ENCODE measurements at regions not wholly inside any gene's neighbourhood (a gene's known extent, or its start where the extent isn't known, plus 50 kb on each side); places are given as distances from the start of the nearest gene placed in this dataset.
A peak's percentile ranks its signal among the peaks of the same experiment; 100 is the strongest.
"Not testable (repeated sequence)": the region's sequence is repeated elsewhere in the genome, so short reads cannot be mapped to it uniquely, and the experiment has no call there.

DNA sequence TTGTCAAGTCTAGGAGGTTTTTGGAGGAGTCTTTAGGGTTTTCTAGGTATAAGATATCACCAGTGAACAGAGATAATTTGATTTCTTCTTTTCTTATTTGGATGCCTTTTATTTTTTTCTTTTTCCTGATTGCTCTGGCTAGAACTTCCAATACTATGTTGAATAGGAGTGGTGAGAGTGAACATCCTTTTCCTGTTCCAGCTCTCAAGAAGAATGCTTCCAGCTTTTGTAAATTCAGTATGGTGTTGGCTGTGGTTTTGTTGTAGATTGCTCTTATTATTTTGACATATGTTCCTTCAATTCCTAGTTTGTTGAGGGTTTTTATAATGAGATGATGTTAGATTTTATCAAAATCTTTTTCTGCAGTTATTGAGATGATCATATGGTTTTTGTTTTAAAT lies 165.6 kb upstream of the WDFY3 start:
- TF ChIP-seq, protein P1, sequence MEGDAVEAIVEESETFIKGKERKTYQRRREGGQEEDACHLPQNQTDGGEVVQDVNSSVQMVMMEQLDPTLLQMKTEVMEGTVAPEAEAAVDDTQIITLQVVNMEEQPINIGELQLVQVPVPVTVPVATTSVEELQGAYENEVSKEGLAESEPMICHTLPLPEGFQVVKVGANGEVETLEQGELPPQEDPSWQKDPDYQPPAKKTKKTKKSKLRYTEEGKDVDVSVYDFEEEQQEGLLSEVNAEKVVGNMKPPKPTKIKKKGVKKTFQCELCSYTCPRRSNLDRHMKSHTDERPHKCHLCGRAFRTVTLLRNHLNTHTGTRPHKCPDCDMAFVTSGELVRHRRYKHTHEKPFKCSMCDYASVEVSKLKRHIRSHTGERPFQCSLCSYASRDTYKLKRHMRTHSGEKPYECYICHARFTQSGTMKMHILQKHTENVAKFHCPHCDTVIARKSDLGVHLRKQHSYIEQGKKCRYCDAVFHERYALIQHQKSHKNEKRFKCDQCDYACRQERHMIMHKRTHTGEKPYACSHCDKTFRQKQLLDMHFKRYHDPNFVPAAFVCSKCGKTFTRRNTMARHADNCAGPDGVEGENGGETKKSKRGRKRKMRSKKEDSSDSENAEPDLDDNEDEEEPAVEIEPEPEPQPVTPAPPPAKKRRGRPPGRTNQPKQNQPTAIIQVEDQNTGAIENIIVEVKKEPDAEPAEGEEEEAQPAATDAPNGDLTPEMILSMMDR (IDR thresholded peaks at IDR 0.05; ENCODE audit: extremely low read depth, insufficient read depth, missing control alignments), result no peak
- no peak for DNase-seq (ENCODE audit: low spot score)
- in situ Hi-C loops (cut with MboI; ENCODE audit: low pct_unique_long_range_greater_than_20kb, low sequenced_read_pairs, unreplicated experiment), result loop anchor here (25.0 kb wide), 1 partner anchor 630 kb away; no protein-coding TSS in a partner anchor

DNA sequence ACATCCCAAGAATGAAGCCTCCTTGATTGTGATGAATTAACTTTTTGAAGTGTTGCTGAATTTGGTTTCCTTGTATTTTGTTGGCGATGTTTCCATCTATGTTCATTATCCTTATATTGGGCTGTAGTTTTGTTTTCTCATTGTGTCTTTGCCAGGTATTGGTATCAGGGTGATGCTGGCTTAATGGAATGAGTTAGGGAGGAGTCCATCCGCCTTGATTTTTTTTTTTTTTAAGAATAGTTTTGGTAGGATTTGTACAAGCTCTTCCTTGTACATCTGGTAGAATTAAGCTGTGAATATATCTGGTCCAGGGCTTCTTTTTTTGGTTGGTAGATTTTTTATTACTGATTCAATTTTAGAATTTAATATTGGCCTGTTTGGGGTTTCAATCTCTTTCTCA lies 166.1 kb upstream of the WDFY3 start:
- in situ Hi-C loops (cut with MboI; ENCODE audit: low pct_unique_long_range_greater_than_20kb, low sequenced_read_pairs, unreplicated experiment), result loop anchor here (25.0 kb wide), 1 partner anchor 630 kb away; no protein-coding TSS in a partner anchor
- TF ChIP-seq, protein P1 (IDR thresholded peaks at IDR 0.05; ENCODE audit: extremely low read depth, insufficient read depth, missing control alignments), result no peak
- no peak for DNase-seq (ENCODE audit: low spot score)

DNA sequence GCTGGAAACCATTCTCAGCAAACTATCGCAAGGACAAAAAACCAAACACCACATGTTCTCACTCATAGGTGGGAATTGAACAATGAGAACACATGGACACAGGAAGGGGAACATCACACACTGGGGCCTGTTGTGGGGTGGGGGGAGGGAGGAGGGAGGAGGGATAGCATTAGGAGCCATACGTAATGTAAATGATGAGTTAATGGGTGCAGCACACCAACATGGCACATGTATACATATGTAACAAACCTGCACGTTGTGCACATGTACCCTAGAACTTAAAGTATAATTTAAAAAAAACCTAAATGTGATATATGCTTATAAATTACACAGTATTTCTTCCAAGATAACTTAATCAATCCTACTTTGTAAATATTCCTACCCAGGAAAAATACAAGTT lies 173.3 kb upstream of the WDFY3 start:
- not testable (repeated sequence) for DNase-seq (ENCODE audit: low spot score)
- in situ Hi-C loops (cut with MboI; ENCODE audit: low pct_unique_long_range_greater_than_20kb, low sequenced_read_pairs, unreplicated experiment), result loop anchor here (25.0 kb wide), 1 partner anchor 623 kb away; no protein-coding TSS in a partner anchor

DNA sequence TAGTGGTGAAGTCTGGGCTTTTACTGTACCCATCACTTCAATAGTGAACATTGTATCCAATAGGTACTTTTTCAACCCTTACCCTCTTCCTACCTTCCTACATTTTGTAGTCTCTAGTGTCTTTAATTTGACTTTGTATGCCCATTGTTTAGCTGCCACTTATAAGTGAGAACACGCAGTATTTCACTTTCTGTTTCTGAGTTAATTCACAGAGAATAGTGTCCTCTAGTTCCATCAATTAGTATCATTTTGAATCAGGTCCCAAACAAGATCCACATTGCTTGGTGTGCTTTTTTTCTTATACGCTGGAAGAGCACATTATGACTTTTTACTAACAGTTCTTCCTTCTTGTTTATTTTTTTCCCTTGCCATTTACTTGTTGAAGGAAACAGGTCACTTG lies 176.0 kb upstream of the WDFY3 start:
- DNase-seq (ENCODE audit: low spot score), result no peak
- TF ChIP-seq, protein P1 (IDR thresholded peaks at IDR 0.05; ENCODE audit: extremely low read depth, insufficient read depth, missing control alignments), result no peak
- in situ Hi-C loops (cut with MboI; ENCODE audit: low pct_unique_long_range_greater_than_20kb, low sequenced_read_pairs, unreplicated experiment), result loop anchor here (25.0 kb wide), 1 partner anchor 620 kb away; no protein-coding TSS in a partner anchor

DNA sequence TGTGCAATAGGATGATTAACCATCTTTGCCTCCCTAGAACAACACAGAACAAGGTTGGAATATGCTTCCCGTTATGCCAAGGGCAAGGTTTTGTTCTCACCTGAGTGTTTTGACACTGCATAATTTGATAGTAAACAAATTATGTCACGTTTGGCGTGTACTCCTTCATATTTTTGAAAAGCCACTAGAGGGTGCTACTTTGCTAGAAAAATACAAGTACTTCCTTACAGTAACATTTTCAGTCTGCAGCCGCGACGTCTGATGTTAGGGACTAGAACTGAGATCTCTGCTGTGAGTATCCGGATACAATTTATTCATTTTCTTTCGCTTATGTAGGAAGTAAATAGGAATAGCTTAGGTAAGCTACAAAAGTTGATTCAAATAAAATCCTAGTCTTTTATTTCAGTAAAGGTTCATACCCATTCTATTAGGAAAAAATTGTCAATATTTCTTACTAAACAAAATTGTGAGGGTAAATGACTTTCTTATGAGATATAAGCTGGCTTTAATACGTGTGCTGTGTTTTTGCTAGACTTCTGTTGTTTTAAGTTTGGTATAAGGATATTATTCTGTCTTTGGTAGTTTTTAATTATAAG lies 181.1 kb upstream of the WDFY3 start:
- TF ChIP-seq, protein P1 (IDR thresholded peaks at IDR 0.05; ENCODE audit: extremely low read depth, insufficient read depth, missing control alignments), result peak; percentile 53
- in situ Hi-C loops (cut with MboI; ENCODE audit: low pct_unique_long_range_greater_than_20kb, low sequenced_read_pairs, unreplicated experiment), result loop anchor here (25.0 kb wide), 1 partner anchor 615 kb away; no protein-coding TSS in a partner anchor
- DNase-seq (ENCODE audit: low spot score), result peak; percentile 54

DNA sequence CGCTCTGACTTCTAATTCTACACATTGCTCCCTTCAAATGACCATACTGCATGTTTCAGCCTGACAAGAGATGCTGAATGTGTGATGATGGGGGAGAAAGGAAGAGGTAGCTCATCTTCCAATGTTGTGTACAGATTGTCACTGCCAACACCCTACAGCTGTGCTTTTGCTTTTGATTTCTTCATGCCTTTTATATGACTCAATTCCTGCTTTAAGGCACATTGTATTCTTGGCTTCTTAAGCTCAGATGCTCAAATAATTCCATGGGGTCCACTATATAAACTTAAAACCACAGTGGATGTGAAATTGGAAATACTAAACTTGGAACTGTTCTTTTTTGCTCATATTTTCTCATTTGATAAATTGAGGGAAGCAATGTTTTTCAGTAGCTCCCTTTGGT lies 183.2 kb upstream of the WDFY3 start:
- no peak for DNase-seq (ENCODE audit: low spot score)
- TF ChIP-seq, protein P1 (IDR thresholded peaks at IDR 0.05; ENCODE audit: extremely low read depth, insufficient read depth, missing control alignments), result no peak
- in situ Hi-C loops (cut with MboI; ENCODE audit: low pct_unique_long_range_greater_than_20kb, low sequenced_read_pairs, unreplicated experiment), result loop anchor here (25.0 kb wide), 1 partner anchor 613 kb away; no protein-coding TSS in a partner anchor

DNA sequence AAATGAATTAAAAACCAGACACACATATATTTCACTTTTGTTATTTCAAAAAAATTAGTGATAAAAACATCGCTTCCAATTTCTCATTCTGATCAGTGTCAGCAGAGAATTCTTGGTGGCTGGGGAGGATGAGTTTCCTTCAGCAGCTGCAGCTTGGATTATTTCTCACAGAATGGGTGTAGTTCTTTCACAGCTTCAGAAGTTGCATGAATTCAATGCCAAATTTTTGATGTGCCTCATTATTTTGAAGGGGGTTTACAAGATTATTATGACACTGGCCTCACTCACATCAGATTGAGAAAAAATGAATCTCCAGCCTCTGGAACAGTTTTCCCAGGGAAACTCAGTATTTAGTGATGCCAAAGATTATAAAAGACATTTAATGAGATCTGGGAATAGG lies 184.9 kb upstream of the WDFY3 start:
- in situ Hi-C loops (cut with MboI; ENCODE audit: low pct_unique_long_range_greater_than_20kb, low sequenced_read_pairs, unreplicated experiment), result no loop called here
- TF ChIP-seq, protein P1 (IDR thresholded peaks at IDR 0.05; ENCODE audit: extremely low read depth, insufficient read depth, missing control alignments), result no peak
- DNase-seq (ENCODE audit: low spot score), result no peak

All from GM13977 (cell line).